GM19193 (cell line): ENCODE measurements at regions not wholly inside any gene's neighbourhood (a gene's known extent, or its start where the extent isn't known, plus 50 kb on each side); places are given as distances from the start of the nearest gene placed in this dataset.

Source experiments
- POLR2A ChIP-seq: IDR thresholded peaks from 4 replicates; pipeline ENCODE4 v1.6.1; 2011; ENCODE audit not compliant: insufficient read depth, insufficient read length; ENCODE audit errors: extremely low read depth

- TF ChIP-seq POLR2A, result no peak
Observed at GRCh38 chr18:8882632-8883408, 177.5 kb downstream of the MTCL1 start.

GRCh38 chr18:8883409-8883668 lies 178.0 kb downstream of the MTCL1 start:
- TF ChIP-seq POLR2A, result no peak

GRCh38 chr18:8889489-8889888 lies 184.1 kb downstream of the MTCL1 start:
- no peak for TF ChIP-seq POLR2A

- no peak for TF ChIP-seq POLR2A
Observed at GRCh38 chr18:8890957-8891464, 185.7 kb downstream of the MTCL1 start.

GRCh38 chr18:8893221-8893620 lies 187.9 kb downstream of the MTCL1 start:
- no peak for TF ChIP-seq POLR2A

GRCh38 chr18:8893628-8894231 lies 188.4 kb downstream of the MTCL1 start:
- no peak for TF ChIP-seq POLR2A

- TF ChIP-seq POLR2A, result no peak
Observed at GRCh38 chr18:8894823-8895222, 189.5 kb downstream of the MTCL1 start.

GRCh38 chr18:8895341-8895740 lies 190.0 kb downstream of the MTCL1 start:
- TF ChIP-seq POLR2A, result no peak

GRCh38 chr18:8895987-8896619 lies 190.7 kb downstream of the MTCL1 start:
- TF ChIP-seq POLR2A, result no peak

GRCh38 chr18:8899000-8899399 lies 193.6 kb downstream of the MTCL1 start:
- TF ChIP-seq POLR2A, result no peak

- no peak for TF ChIP-seq POLR2A
Observed at GRCh38 chr18:8900552-8900951, 195.2 kb downstream of the MTCL1 start.

- TF ChIP-seq POLR2A, result no peak
Observed at GRCh38 chr18:8901019-8901418, 195.7 kb downstream of the MTCL1 start.

- TF ChIP-seq POLR2A, result no peak
Observed at GRCh38 chr18:8904316-8904715, 198.2 kb upstream of the NDUFV2 start.

GRCh38 chr18:8908792-8909510 lies 193.5 kb upstream of the NDUFV2 start:
- TF ChIP-seq POLR2A, result no peak

GRCh38 chr18:8910186-8910822 lies 192.2 kb upstream of the NDUFV2 start:
- TF ChIP-seq POLR2A, result no peak
